NT2/D1 (cell line): ENCODE measurements at regions not wholly inside any gene's neighbourhood (a gene's known extent, or its start where the extent isn't known, plus 50 kb on each side); places are given as distances from the start of the nearest gene placed in this dataset.

Source experiments
- SUZ12 ChIP-seq: IDR thresholded peaks from 2 replicates; pipeline ENCODE4 v1.6.1; 2011; ENCODE audit not compliant: insufficient read length, insufficient read depth; ENCODE audit errors: extremely low read depth
- YY1 ChIP-seq: IDR thresholded peaks from 2 replicates; pipeline ENCODE4 v1.6.1; 2011; ENCODE audit not compliant: insufficient read length, insufficient read depth
- ZNF274 ChIP-seq: IDR thresholded peaks from 2 replicates; pipeline ENCODE4 v1.6.1; 2011; ENCODE audit warnings: mild to moderate bottlenecking, low read depth, low read length

DNA sequence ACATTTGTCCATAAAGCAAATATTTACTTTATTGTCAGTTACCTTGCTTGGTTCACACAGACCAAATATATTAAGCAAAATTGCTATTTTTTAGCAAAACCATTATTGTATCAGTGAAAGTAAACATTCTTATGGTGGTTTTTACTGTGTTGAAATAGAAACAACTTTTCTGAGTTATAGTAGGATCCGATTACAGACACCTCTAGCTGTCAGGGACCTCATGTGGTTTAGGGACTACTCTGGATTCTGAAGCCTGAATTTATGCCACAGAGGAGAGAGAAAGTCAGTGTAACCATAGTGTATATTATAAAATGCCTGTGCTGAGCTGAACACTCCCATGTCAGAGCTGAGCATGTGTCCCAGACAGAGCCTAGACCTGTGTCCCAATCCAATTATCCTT, 287.5 kb downstream of the FLRT2 start:
- TF ChIP-seq ZNF274 (no peak), YY1 (no peak), SUZ12 (no peak)
